PC-9 (cell line): ENCODE measurements at regions not wholly inside any gene's neighbourhood (a gene's known extent, or its start where the extent isn't known, plus 50 kb on each side); places are given as distances from the start of the nearest gene placed in this dataset.

Source experiments
- BruUV-seq: library from RNA; stranded (reverse); fragments of 400-500 nt; replicated peaks from 2 replicates; lab custom pipeline; 2021; lab: Mats Ljungman, UMichigan
- CTCF ChIA-PET: fragments of 300-600 bp; sonication (Branson Sonifier 250); formaldehyde crosslinking; loops from one replicate; lab custom pipeline; 2022; ENCODE audit warnings: antibody characterized with exemption; lab: Charles Lee
- POLR2A ChIA-PET: fragments of 300-600 bp; sonication (Branson Sonifier 250); formaldehyde crosslinking; loops from one replicate; lab custom pipeline; 2022; ENCODE audit warnings: antibody characterized with exemption; ENCODE audit not compliant: unreplicated experiment; lab: Charles Lee
- DNase-seq, 2 experiments: peaks; one replicate each; pipeline versions ENCODE4 v3.0.0 to v3.0.0-alpha.2; 2015 to 2022; ENCODE audit warnings: mixed read lengths in 1 of 2
- H2AFZ ChIP-seq: fragments of 200-600 bp; sonication (generic); 2 replicates; pipeline ENCODE4 v1.8.1; 2017; ENCODE audit warnings: antibody characterized with exemption
- H3F3A ChIP-seq: fragments of 200-600 bp; sonication (generic); 2 replicates; pipeline ENCODE4 v1.8.1; 2017; ENCODE audit warnings: antibody characterized with exemption, mild to moderate bottlenecking, low read depth; ENCODE audit not compliant: insufficient read depth
- H3K27ac ChIP-seq: fragments of 200-600 bp; sonication (generic); 2 replicates; pipeline ENCODE4 v1.6.1; 2016; ENCODE audit warnings: mixed run types
- H3K27me3 ChIP-seq: fragments of 200-600 bp; sonication (generic); 2 replicates; pipeline ENCODE4 v1.6.1; 2016; ENCODE audit warnings: low read depth, mixed run types; ENCODE audit not compliant: insufficient read depth
- H3K36me3 ChIP-seq: fragments of 200-600 bp; sonication (generic); 2 replicates; pipeline ENCODE4 v1.6.1; 2016; ENCODE audit warnings: low read depth, mixed run types
- H3K4me1 ChIP-seq: fragments of 200-600 bp; sonication (generic); replicated peaks from 2 replicates; pipeline ENCODE4 v1.6.1; 2016; ENCODE audit warnings: mixed run types; ENCODE audit not compliant: insufficient read depth
- H3K4me2 ChIP-seq: fragments of 200-600 bp; sonication (generic); 2 replicates; pipeline ENCODE4 v1.6.1; 2017; ENCODE audit warnings: mixed run types
- H3K4me3 ChIP-seq: fragments of 200-600 bp; sonication (generic); 2 replicates; pipeline ENCODE4 v1.6.1; 2016; ENCODE audit warnings: mixed run types
- H3K79me2 ChIP-seq: fragments of 200-600 bp; sonication (generic); 2 replicates; pipeline ENCODE4 v1.6.1; 2017; ENCODE audit warnings: low read depth, mixed run types
- H3K9me2 ChIP-seq: fragments of 200-600 bp; sonication (generic); 2 replicates; pipeline ENCODE4 v1.8.1; 2017; ENCODE audit warnings: mild to moderate bottlenecking; ENCODE audit not compliant: insufficient read depth
- H3K9me3 ChIP-seq: fragments of 200-600 bp; sonication (generic); 2 replicates; pipeline ENCODE4 v1.8.1; 2016; ENCODE audit warnings: low read depth; ENCODE audit not compliant: insufficient read depth
- H4K20me1 ChIP-seq: fragments of 200-600 bp; sonication (generic); 2 replicates; pipeline ENCODE4 v1.8.1; 2017; ENCODE audit not compliant: insufficient read depth
- CTCF ChIP-seq: fragments of 200-600 bp; sonication (generic); conservative IDR thresholded peaks from 2 replicates; pipeline ENCODE4 v1.6.1; 2017; ENCODE audit warnings: mixed run types, antibody characterized with exemption, mild to moderate bottlenecking, moderate library complexity
- EZH2 ChIP-seq: fragments of 200-600 bp; sonication (generic); IDR thresholded peaks from 2 replicates; pipeline ENCODE4 v1.8.0; 2017; ENCODE audit warnings: antibody characterized with exemption, low read depth
- intact Hi-C: fragments of 100-400 bp; cut with micrococcal nuclease; formaldehyde crosslinking; loops from one replicate; pipeline ENCODE4 v1.10.0; 2022; ENCODE audit not compliant: unreplicated experiment

- Histone ChIP-seq H2AFZ (no peak overlapping the region), H3K27ac (no peak overlapping the region), H3K79me2 (no peaks in the 10 kb centered on the region), H3K4me2 (no peak overlapping the region), H3K4me3 (no peak overlapping the region), H4K20me1 (no peaks in the 10 kb centered on the region), H3K27me3 (peaks cover 15% of the 10 kb centered on the region; the same call in 1 of the 2 replicates), H3K36me3 (no peaks in the 10 kb centered on the region), H3K9me3 (no peaks in the 10 kb centered on the region), H3K9me2 (no peaks in the 10 kb centered on the region), H3K4me1 (no peaks in the 10 kb centered on the region), H3F3A (no peaks in the 10 kb centered on the region)
- ChIA-PET CTCF (no interaction called here), POLR2A (no interaction called here)
- DNase-seq: no peak
- TF ChIP-seq EZH2: no peak
- no peak for TF ChIP-seq CTCF
- intact Hi-C loops: no loop called here
- no TSS peak for BruUV-seq
Observed at GRCh38 chr16:51048544-51048943, 102.5 kb downstream of the SALL1 start.

- no peak overlapping the region for H3K27ac ChIP-seq
- POLR2A ChIA-PET: no interaction called here
- intact Hi-C loops: no loop called here
Observed at GRCh38 chr16:51045794-51046193, 105.3 kb downstream of the SALL1 start.

GRCh38 chr16:51045186-51045585, 105.9 kb downstream of the SALL1 start:
- no peaks in the 10 kb centered on the region for H4K20me1 ChIP-seq
- TF ChIP-seq CTCF: no peak
- no peak for TF ChIP-seq EZH2
- no peaks in the 10 kb centered on the region for H3F3A ChIP-seq
- H3K27ac ChIP-seq: no peak overlapping the region
- no peaks in the 10 kb centered on the region for H3K9me2 ChIP-seq
- no peaks in the 10 kb centered on the region for H3K9me3 ChIP-seq
- no peak overlapping the region for H3K4me2 ChIP-seq
- no peaks in the 10 kb centered on the region for H3K36me3 ChIP-seq
- CTCF ChIA-PET: no interaction called here
- intact Hi-C loops: no loop called here
- H3K4me3 ChIP-seq: no peak overlapping the region
- no peaks in the 10 kb centered on the region for H3K79me2 ChIP-seq
- POLR2A ChIA-PET: no interaction called here
- no peak for DNase-seq
- peaks cover 23% of the 10 kb centered on the region for H3K27me3 ChIP-seq
- no TSS peak for BruUV-seq
- H2AFZ ChIP-seq: no peak overlapping the region
- no peaks in the 10 kb centered on the region for H3K4me1 ChIP-seq

More at GRCh38 chr16:51045794-51046193, 105.3 kb downstream of the SALL1 start:
- no peak for DNase-seq
- H2AFZ ChIP-seq: no peak overlapping the region
- CTCF ChIA-PET: no interaction called here
- no peak overlapping the region for H3K4me2 ChIP-seq
- no peaks in the 10 kb centered on the region for H3K36me3 ChIP-seq
- no peaks in the 10 kb centered on the region for H3K4me1 ChIP-seq
- no peaks in the 10 kb centered on the region for H3F3A ChIP-seq
- no peaks in the 10 kb centered on the region for H3K9me2 ChIP-seq
- no peaks in the 10 kb centered on the region for H3K79me2 ChIP-seq
- BruUV-seq: no TSS peak
- no peaks in the 10 kb centered on the region for H3K9me3 ChIP-seq
- TF ChIP-seq CTCF: no peak
- no peak for TF ChIP-seq EZH2
- H3K4me3 ChIP-seq: no peak overlapping the region
- peaks cover 23% of the 10 kb centered on the region for H3K27me3 ChIP-seq
- no peaks in the 10 kb centered on the region for H4K20me1 ChIP-seq
